ENCODE measurements at regions not wholly inside any gene's neighbourhood (a gene's known extent, or its start where the extent isn't known, plus 50 kb on each side); places are given as distances from the start of the nearest gene placed in this dataset.

GRCh38 chr14:95014036-95014435 is 143.3 kb downstream of the DICER1 start:
- H3K36me3 Mint-ChIP-seq (ENCODE audit: low read depth), result no peaks in the 10 kb centered on the region
- ChIA-PET CTCF (no interaction called here), POLR2A (no interaction called here)
- no peaks in the 10 kb centered on the region for H3K4me1 Mint-ChIP-seq (ENCODE audit: low read depth)
- DNase-seq, result no peak
- TF ChIP-seq, protein P1, sequence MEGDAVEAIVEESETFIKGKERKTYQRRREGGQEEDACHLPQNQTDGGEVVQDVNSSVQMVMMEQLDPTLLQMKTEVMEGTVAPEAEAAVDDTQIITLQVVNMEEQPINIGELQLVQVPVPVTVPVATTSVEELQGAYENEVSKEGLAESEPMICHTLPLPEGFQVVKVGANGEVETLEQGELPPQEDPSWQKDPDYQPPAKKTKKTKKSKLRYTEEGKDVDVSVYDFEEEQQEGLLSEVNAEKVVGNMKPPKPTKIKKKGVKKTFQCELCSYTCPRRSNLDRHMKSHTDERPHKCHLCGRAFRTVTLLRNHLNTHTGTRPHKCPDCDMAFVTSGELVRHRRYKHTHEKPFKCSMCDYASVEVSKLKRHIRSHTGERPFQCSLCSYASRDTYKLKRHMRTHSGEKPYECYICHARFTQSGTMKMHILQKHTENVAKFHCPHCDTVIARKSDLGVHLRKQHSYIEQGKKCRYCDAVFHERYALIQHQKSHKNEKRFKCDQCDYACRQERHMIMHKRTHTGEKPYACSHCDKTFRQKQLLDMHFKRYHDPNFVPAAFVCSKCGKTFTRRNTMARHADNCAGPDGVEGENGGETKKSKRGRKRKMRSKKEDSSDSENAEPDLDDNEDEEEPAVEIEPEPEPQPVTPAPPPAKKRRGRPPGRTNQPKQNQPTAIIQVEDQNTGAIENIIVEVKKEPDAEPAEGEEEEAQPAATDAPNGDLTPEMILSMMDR (IDR thresholded peaks at IDR 0.05), result no peak
- Histone ChIP-seq H3K4me3 (ENCODE audit: low read length) (no peak overlapping the region), H3K27me3 (ENCODE audit: control insufficient read depth in 1 of 2, insufficient read depth in 2 of 2, low read length in 2 of 2) (peaks cover 3 to 9% of the 10 kb centered on the region in 2 experiments), H3K9me3 (ENCODE audit: control insufficient read depth in 1 of 2, insufficient read depth in 1 of 2, low read length in 2 of 2) (no peaks in the 10 kb centered on the region), H3K27ac (ENCODE audit: low read depth in 1 of 2, low read length in 2 of 2) (no peak overlapping the region), H3K36me3 (ENCODE audit: insufficient read depth, low read length) (no peaks in the 10 kb centered on the region), H3K4me1 (ENCODE audit: insufficient read depth, low read length) (no peaks in the 10 kb centered on the region)
- intact Hi-C loops (cut with DNase I, micrococcal nuclease), result no loop called here
- H3K9me3 Mint-ChIP-seq, result no peaks in the 10 kb centered on the region
- H3K4me3 Mint-ChIP-seq, result no peak overlapping the region
- peaks cover 17% of the 10 kb centered on the region for H3K27me3 Mint-ChIP-seq
- no peak overlapping the region for H3K27ac Mint-ChIP-seq
- no peak for ATAC-seq (ENCODE audit: poor library complexity)

DNA sequence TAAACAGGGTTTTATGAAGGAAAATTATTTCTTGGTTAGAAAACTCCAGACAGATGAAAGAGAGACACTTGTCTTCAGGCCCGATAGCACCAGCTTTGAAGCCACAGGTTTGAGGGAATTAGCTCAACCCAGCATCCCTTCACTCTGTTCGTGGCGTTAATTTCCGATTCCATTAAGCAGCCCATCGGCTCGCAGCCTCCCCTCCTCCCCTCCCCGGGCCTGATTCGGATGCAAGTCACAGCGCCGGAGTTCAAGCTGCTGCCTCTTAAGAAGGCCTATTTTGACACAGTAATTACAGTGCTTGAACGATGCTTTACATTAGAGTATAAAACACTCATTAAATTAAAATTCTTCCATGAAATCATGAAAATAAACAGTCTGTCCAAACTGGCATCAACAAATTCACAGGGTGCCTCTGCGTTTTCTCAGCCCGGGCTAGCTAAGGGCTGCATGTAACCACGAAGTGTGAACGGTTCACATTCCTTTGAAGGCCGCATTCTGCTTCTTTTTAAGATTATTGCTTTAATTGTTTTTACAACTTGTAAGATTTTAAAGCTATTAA is 145.8 kb downstream of the DICER1 start:
- H3K4me1 Mint-ChIP-seq (ENCODE audit: low read depth), result no peaks in the 10 kb centered on the region
- TF ChIP-seq, protein P1 (IDR thresholded peaks at IDR 0.05), result no peak
- peaks cover 32% of the 10 kb centered on the region for H3K27me3 Mint-ChIP-seq
- H3K36me3 Mint-ChIP-seq (ENCODE audit: low read depth), result no peaks in the 10 kb centered on the region
- Histone ChIP-seq H3K4me3 (ENCODE audit: low read length) (no peak overlapping the region), H3K27ac (ENCODE audit: low read depth in 1 of 2, low read length in 2 of 2) (no peak overlapping the region), H3K36me3 (ENCODE audit: insufficient read depth, low read length) (no peaks in the 10 kb centered on the region), H3K27me3 (ENCODE audit: control insufficient read depth in 1 of 2, insufficient read depth in 2 of 2, low read length in 2 of 2) (peaks cover 3 to 13% of the 10 kb centered on the region in 2 experiments), H3K9me3 (ENCODE audit: control insufficient read depth in 1 of 2, insufficient read depth in 1 of 2, low read length in 2 of 2) (no peaks in the 10 kb centered on the region), H3K4me1 (ENCODE audit: insufficient read depth, low read length) (no peaks in the 10 kb centered on the region)
- ChIA-PET CTCF (no interaction called here), POLR2A (no interaction called here)
- H3K9me3 Mint-ChIP-seq, result no peaks in the 10 kb centered on the region
- no peak overlapping the region for H3K4me3 Mint-ChIP-seq
- ATAC-seq (ENCODE audit: poor library complexity) (no peak), DNase-seq (no peak)
- intact Hi-C loops (cut with DNase I, micrococcal nuclease), result no loop called here
- H3K27ac Mint-ChIP-seq, result no peak overlapping the region

DNA sequence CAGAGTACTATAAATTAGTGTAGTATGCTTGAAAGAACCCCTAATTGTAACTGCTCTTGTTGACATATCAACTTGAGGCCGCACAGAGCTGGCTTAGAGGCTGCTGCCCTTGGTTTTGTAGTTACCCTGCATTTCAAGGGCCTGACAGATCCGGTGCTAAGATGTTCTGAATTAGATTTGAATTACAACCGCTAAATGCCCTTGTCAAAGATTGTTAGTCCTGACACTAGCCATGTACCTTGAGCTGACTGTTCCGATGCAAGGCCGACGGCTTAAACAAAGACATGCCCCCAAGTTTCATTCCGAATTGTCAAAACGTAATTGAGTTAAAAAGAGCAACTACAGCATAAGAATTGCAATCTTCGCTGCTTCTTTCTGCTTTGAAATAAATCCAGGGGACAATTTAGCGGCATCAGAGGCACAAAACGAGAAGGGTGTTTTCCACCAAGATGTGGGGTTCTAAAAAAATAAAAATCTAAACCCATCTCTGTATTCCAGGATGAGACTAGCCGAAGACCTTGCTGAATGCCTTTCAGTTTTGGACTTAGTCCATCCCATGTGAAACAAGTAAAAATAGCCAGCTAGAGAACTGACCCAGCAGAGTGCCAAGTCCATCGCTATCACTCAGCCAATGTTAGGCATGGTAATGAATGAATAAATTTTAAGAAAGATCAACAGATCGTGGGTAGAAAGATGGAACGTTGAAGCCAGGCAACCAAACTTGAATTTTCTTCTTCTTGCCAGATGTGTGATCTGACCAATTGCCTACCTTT is 148.7 kb downstream of the DICER1 start:
- no peaks in the 10 kb centered on the region for H3K4me1 ChIP-seq (ENCODE audit: insufficient read depth, low read length)
- H3K36me3 ChIP-seq (ENCODE audit: insufficient read depth, low read length), result no peaks in the 10 kb centered on the region
- intact Hi-C loops (cut with DNase I, micrococcal nuclease), result no loop called here
- Mint-ChIP-seq H3K36me3 (ENCODE audit: low read depth) (no peaks in the 10 kb centered on the region), H3K9me3 (no peaks in the 10 kb centered on the region), H3K27me3 (peaks cover 40% of the 10 kb centered on the region), H3K4me1 (ENCODE audit: low read depth) (no peaks in the 10 kb centered on the region), H3K27ac (no peak overlapping the region), H3K4me3 (no peak overlapping the region)
- H3K4me3 ChIP-seq (ENCODE audit: low read length), result no peak overlapping the region
- no peaks in the 10 kb centered on the region for H3K9me3 ChIP-seq (ENCODE audit: control insufficient read depth in 1 of 2, insufficient read depth in 1 of 2, low read length in 2 of 2)
- peaks cover 3 to 13% of the 10 kb centered on the region in 2 experiments for H3K27me3 ChIP-seq (ENCODE audit: control insufficient read depth in 1 of 2, insufficient read depth in 2 of 2, low read length in 2 of 2)
- no peak overlapping the region for H3K27ac ChIP-seq (ENCODE audit: low read depth in 1 of 2, low read length in 2 of 2)
- ATAC-seq (ENCODE audit: poor library complexity), result no peak
- TF ChIP-seq, protein P1 (IDR thresholded peaks at IDR 0.05), result no peak
- ChIA-PET CTCF (no interaction called here), POLR2A (no interaction called here)
- no peak for DNase-seq
